ENCODE measurements at regions not wholly inside any gene's neighbourhood (a gene's known extent, or its start where the extent isn't known, plus 50 kb on each side); places are given as distances from the start of the nearest gene placed in this dataset.

DNA sequence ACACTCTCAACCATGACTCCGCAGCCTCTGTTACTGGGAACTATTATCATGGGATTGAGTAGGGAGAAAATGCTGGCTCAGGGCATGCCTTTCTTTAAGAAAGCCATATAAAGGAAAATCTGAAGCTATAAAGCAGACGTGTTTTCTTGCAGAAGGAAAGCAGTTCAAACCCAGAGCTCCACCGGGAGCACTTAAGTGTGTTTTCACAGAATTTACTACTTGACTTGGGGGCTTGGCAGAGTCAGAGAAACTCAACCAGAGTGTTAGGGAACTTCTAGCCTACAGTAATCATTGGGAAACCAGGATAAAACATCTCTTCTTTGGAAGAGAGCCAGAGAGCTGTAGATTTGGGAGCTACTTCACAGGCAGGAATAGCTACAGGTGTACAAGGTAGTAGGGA lies 283.4 kb upstream of the ADRA1B start (continued):
- TF ChIP-seq RAD21 (IDR thresholded peaks at IDR 0.05) (no peak), TAF1 (conservative IDR thresholded peaks at IDR 0.05) (no peak)

DNA sequence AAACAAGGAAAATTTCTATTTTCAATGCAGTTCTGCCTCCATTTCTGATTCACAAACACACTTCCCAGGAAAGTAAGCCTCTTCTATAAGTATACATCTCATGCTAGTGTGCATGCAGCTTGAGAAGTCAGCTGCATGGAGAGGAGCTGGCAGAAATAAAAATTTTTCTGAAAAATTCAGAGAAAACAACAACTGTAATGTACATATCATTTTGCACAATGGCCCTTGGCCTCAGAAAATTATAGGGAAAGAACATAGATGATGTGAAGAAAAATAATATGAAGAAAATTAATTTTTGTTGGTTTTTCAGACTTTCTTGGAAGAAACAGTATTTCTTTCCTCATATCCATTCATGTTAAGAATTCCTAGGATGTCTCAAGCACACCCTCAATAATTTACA lies 277.8 kb upstream of the ADRA1B start:
- TF ChIP-seq JUND (IDR thresholded peaks at IDR 0.05), result no peak
- TF ChIP-seq, protein P1, sequence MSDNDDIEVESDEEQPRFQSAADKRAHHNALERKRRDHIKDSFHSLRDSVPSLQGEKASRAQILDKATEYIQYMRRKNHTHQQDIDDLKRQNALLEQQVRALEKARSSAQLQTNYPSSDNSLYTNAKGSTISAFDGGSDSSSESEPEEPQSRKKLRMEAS (IDR thresholded peaks at IDR 0.05), result no peak
- no peak for TF ChIP-seq YY1 (IDR thresholded peaks at IDR 0.05)
- TF ChIP-seq ATF3 (IDR thresholded peaks at IDR 0.05), result no peak
- H3K27ac ChIP-seq (ENCODE audit: low read depth in 1 of 2, low read length in 2 of 2), result no peak overlapping the region
- H3K9me3 ChIP-seq (ENCODE audit: control insufficient read depth in 4 of 4, low read length in 3 of 4), result no peaks in the 10 kb centered on the region
- no peak overlapping the region for H3K4me3 ChIP-seq (ENCODE audit: low read depth in 1 of 3, low read length in 3 of 3)
- H3K36me3 ChIP-seq (ENCODE audit: control insufficient read depth in 4 of 4, insufficient read depth in 3 of 4, low read depth in 1 of 4, low read length in 3 of 4), result no peaks in the 10 kb centered on the region
- no peaks in the 10 kb centered on the region for H3K4me1 ChIP-seq (ENCODE audit: control insufficient read depth in 4 of 4, insufficient read depth in 4 of 4, low read length in 3 of 4)
- no peak for DNase-seq (ENCODE audit: low spot score)
- H3K9ac ChIP-seq (ENCODE audit: low read depth in 1 of 2, low read length in 2 of 2), result no peak overlapping the region
- H3K27me3 ChIP-seq (ENCODE audit: control insufficient read depth in 4 of 4, insufficient read depth in 4 of 4, low read length in 3 of 4), result no peaks in the 10 kb centered on the region

- no peaks in the 10 kb centered on the region for H3K4me1 ChIP-seq (ENCODE audit: control insufficient read depth in 4 of 4, insufficient read depth in 4 of 4, low read length in 3 of 4)
Observed at GRCh38 chr5:159638954-159639559, 277.2 kb upstream of the ADRA1B start.

More at GRCh38 chr5:159638954-159639559, 277.2 kb upstream of the ADRA1B start:
- H3K9me3 ChIP-seq (ENCODE audit: control insufficient read depth in 4 of 4, low read length in 3 of 4), result no peaks in the 10 kb centered on the region
- no peaks in the 10 kb centered on the region for H3K36me3 ChIP-seq (ENCODE audit: control insufficient read depth in 4 of 4, insufficient read depth in 3 of 4, low read depth in 1 of 4, low read length in 3 of 4)
- H3K27ac ChIP-seq (ENCODE audit: low read depth in 1 of 2, low read length in 2 of 2), result no peak overlapping the region
- TF ChIP-seq FOXA1 (IDR thresholded peaks at IDR 0.05) (no peak), HNF4A (conservative IDR thresholded peaks at IDR 0.05) (no peak), EGR1 (IDR thresholded peaks at IDR 0.05; ENCODE audit: low read depth in 2 of 2) (no peak), GABPA (IDR thresholded peaks at IDR 0.05 in 1 of 2, conservative IDR thresholded peaks at IDR 0.05 in 1 of 2) (no peak), YY1 (IDR thresholded peaks at IDR 0.05) (no peak), REST (IDR thresholded peaks at IDR 0.05) (no peak), ZBTB33 (IDR thresholded peaks at IDR 0.05) (no peak), RXRA (IDR thresholded peaks at IDR 0.05) (no peak), SP1 (IDR thresholded peaks at IDR 0.05) (no peak), RAD21 (IDR thresholded peaks at IDR 0.05) (no peak), NR2F2 (IDR thresholded peaks at IDR 0.05) (no peak), TAF1 (conservative IDR thresholded peaks at IDR 0.05) (no peak), HNF4G (IDR thresholded peaks at IDR 0.05) (no peak), FOXA2 (IDR thresholded peaks at IDR 0.05) (no peak), ATF3 (IDR thresholded peaks at IDR 0.05) (no peak), JUND (IDR thresholded peaks at IDR 0.05) (no peak)
- TF ChIP-seq, protein P2, sequence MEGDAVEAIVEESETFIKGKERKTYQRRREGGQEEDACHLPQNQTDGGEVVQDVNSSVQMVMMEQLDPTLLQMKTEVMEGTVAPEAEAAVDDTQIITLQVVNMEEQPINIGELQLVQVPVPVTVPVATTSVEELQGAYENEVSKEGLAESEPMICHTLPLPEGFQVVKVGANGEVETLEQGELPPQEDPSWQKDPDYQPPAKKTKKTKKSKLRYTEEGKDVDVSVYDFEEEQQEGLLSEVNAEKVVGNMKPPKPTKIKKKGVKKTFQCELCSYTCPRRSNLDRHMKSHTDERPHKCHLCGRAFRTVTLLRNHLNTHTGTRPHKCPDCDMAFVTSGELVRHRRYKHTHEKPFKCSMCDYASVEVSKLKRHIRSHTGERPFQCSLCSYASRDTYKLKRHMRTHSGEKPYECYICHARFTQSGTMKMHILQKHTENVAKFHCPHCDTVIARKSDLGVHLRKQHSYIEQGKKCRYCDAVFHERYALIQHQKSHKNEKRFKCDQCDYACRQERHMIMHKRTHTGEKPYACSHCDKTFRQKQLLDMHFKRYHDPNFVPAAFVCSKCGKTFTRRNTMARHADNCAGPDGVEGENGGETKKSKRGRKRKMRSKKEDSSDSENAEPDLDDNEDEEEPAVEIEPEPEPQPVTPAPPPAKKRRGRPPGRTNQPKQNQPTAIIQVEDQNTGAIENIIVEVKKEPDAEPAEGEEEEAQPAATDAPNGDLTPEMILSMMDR (IDR thresholded peaks at IDR 0.05; ENCODE audit: low read depth, low read length, missing input control), result no peak
- TF ChIP-seq, protein P1 (IDR thresholded peaks at IDR 0.05), result no peak
- DNase-seq (ENCODE audit: low spot score), result no peak
- WGBS, result 56% methylated on average over 2 of the region's 2 CpGs
- no peak overlapping the region for H3K9ac ChIP-seq (ENCODE audit: low read depth in 1 of 2, low read length in 2 of 2)
- H3K27me3 ChIP-seq (ENCODE audit: control insufficient read depth in 4 of 4, insufficient read depth in 4 of 4, low read length in 3 of 4), result no peaks in the 10 kb centered on the region
- no peak overlapping the region for H3K4me3 ChIP-seq (ENCODE audit: low read depth in 1 of 3, low read length in 3 of 3)
